ENCODE measurements at regions not wholly inside any gene's neighbourhood (a gene's known extent, or its start where the extent isn't known, plus 50 kb on each side); places are given as distances from the start of the nearest gene placed in this dataset.

- Histone ChIP-seq H4K12ac (ENCODE audit: low read depth, low read length) (no peak overlapping the region), H3K9me3 (ENCODE audit: insufficient read depth, low read depth, low read length) (no peaks in the 10 kb centered on the region), H2AK5ac (ENCODE audit: low read length) (no peak overlapping the region), H2BK120ac (ENCODE audit: insufficient read depth, low read length, poor library complexity) (no peak overlapping the region), H3K18ac (ENCODE audit: low read length) (no peak overlapping the region), H3K4me1 (ENCODE audit: control insufficient read depth in 1 of 2, insufficient read depth in 2 of 2, low read length in 2 of 2) (no peaks in the 10 kb centered on the region), H3K79me2 (ENCODE audit: control insufficient read depth, insufficient read depth, low read length, poor library complexity) (no peaks in the 10 kb centered on the region), H3K27me3 (ENCODE audit: insufficient read depth, low read length) (no peaks in the 10 kb centered on the region), H3K79me1 (ENCODE audit: low read length) (no peaks in the 10 kb centered on the region), H3K4me3 (ENCODE audit: low read depth, low read length) (no peak overlapping the region), H3K4me2 (ENCODE audit: low read length) (no peak overlapping the region), H3K36me3 (ENCODE audit: control insufficient read depth in 1 of 2, insufficient read depth in 2 of 2, low read length in 2 of 2) (no peaks in the 10 kb centered on the region), H3K27ac (ENCODE audit: low read depth, low read length) (no peak overlapping the region), H4K8ac (ENCODE audit: low read depth, low read length) (no peak overlapping the region), H2BK12ac (ENCODE audit: low read length) (no peak overlapping the region), H2AFZ (ENCODE audit: insufficient read depth, low read length, poor library complexity) (no peak overlapping the region), H2BK5ac (ENCODE audit: low read depth, low read length, poor library complexity) (no peak overlapping the region), H3K4ac (ENCODE audit: low read depth, low read length) (no peak overlapping the region), H3K9ac (ENCODE audit: low read length) (no peak overlapping the region), H4K91ac (ENCODE audit: low read depth, low read length) (no peak overlapping the region), H3K14ac (ENCODE audit: low read length) (no peak overlapping the region), H3K23ac (ENCODE audit: low read length) (no peak overlapping the region)
- DNase-seq = no peak
Measured at GRCh38 chr4:58740897-58741296, 1630.7 kb upstream of the IGFBP7 start.

- H3K27ac ChIP-seq (ENCODE audit: low read depth, low read length) = no peak overlapping the region
- no peak overlapping the region for H3K9ac ChIP-seq (ENCODE audit: low read length)
- no peaks in the 10 kb centered on the region for H3K36me3 ChIP-seq (ENCODE audit: control insufficient read depth in 1 of 2, insufficient read depth in 2 of 2, low read length in 2 of 2)
- no peak overlapping the region for H2BK120ac ChIP-seq (ENCODE audit: insufficient read depth, low read length, poor library complexity)
- no peak overlapping the region for H3K4me2 ChIP-seq (ENCODE audit: low read length)
- H2AFZ ChIP-seq (ENCODE audit: insufficient read depth, low read length, poor library complexity) = no peak overlapping the region
- no peak overlapping the region for H3K4ac ChIP-seq (ENCODE audit: low read depth, low read length)
- H2BK12ac ChIP-seq (ENCODE audit: low read length) = no peak overlapping the region
- no peak overlapping the region for H2AK5ac ChIP-seq (ENCODE audit: low read length)
- no peak overlapping the region for H3K18ac ChIP-seq (ENCODE audit: low read length)
- no peak for DNase-seq
- no peaks in the 10 kb centered on the region for H3K79me2 ChIP-seq (ENCODE audit: control insufficient read depth, insufficient read depth, low read length, poor library complexity)
- no peak overlapping the region for H2BK5ac ChIP-seq (ENCODE audit: low read depth, low read length, poor library complexity)
- no CpG with 5 or more reads among the region's 1 CpG for WGBS (ENCODE audit: extremely low coverage, insufficient coverage, insufficient read length)
- no peak overlapping the region for H3K4me3 ChIP-seq (ENCODE audit: low read depth, low read length)
- no peak overlapping the region for H3K23ac ChIP-seq (ENCODE audit: low read length)
- no peak overlapping the region for H4K12ac ChIP-seq (ENCODE audit: low read depth, low read length)
- no peaks in the 10 kb centered on the region for H3K4me1 ChIP-seq (ENCODE audit: control insufficient read depth in 1 of 2, insufficient read depth in 2 of 2, low read length in 2 of 2)
- H4K91ac ChIP-seq (ENCODE audit: low read depth, low read length) = no peak overlapping the region
- H3K9me3 ChIP-seq (ENCODE audit: insufficient read depth, low read depth, low read length) = no peaks in the 10 kb centered on the region
- H3K27me3 ChIP-seq (ENCODE audit: insufficient read depth, low read length) = no peaks in the 10 kb centered on the region
- H3K14ac ChIP-seq (ENCODE audit: low read length) = no peak overlapping the region
- no peak overlapping the region for H4K8ac ChIP-seq (ENCODE audit: low read depth, low read length)
- H3K79me1 ChIP-seq (ENCODE audit: low read length) = no peaks in the 10 kb centered on the region
Measured at GRCh38 chr4:58739275-58739674, 1629.1 kb upstream of the IGFBP7 start.

- no peak overlapping the region for H4K91ac ChIP-seq (ENCODE audit: low read depth, low read length)
- H3K79me1 ChIP-seq (ENCODE audit: low read length) = peaks cover 2% of the 10 kb centered on the region
- H3K23ac ChIP-seq (ENCODE audit: low read length) = no peak overlapping the region
- no peak overlapping the region for H3K4me2 ChIP-seq (ENCODE audit: low read length)
- H4K12ac ChIP-seq (ENCODE audit: low read depth, low read length) = no peak overlapping the region
- H3K18ac ChIP-seq (ENCODE audit: low read length) = no peak overlapping the region
- no peak overlapping the region for H3K9ac ChIP-seq (ENCODE audit: low read length)
- no peaks in the 10 kb centered on the region for H3K4me1 ChIP-seq (ENCODE audit: control insufficient read depth in 1 of 2, insufficient read depth in 2 of 2, low read length in 2 of 2)
- H2AK5ac ChIP-seq (ENCODE audit: low read length) = no peak overlapping the region
- no peak for DNase-seq
- no peak overlapping the region for H2BK120ac ChIP-seq (ENCODE audit: insufficient read depth, low read length, poor library complexity)
- no peak overlapping the region for H2BK5ac ChIP-seq (ENCODE audit: low read depth, low read length, poor library complexity)
- H4K8ac ChIP-seq (ENCODE audit: low read depth, low read length) = no peak overlapping the region
- H3K79me2 ChIP-seq (ENCODE audit: control insufficient read depth, insufficient read depth, low read length, poor library complexity) = no peaks in the 10 kb centered on the region
- no peak overlapping the region for H3K4me3 ChIP-seq (ENCODE audit: low read depth, low read length)
- H3K4ac ChIP-seq (ENCODE audit: low read depth, low read length) = no peak overlapping the region
- H3K36me3 ChIP-seq (ENCODE audit: control insufficient read depth in 1 of 2, insufficient read depth in 2 of 2, low read length in 2 of 2) = no peaks in the 10 kb centered on the region
- H3K9me3 ChIP-seq (ENCODE audit: insufficient read depth, low read depth, low read length) = no peaks in the 10 kb centered on the region
- H2AFZ ChIP-seq (ENCODE audit: insufficient read depth, low read length, poor library complexity) = no peak overlapping the region
- H3K14ac ChIP-seq (ENCODE audit: low read length) = no peak overlapping the region
- no peak overlapping the region for H2BK12ac ChIP-seq (ENCODE audit: low read length)
- H3K27me3 ChIP-seq (ENCODE audit: insufficient read depth, low read length) = no peaks in the 10 kb centered on the region
- no peak overlapping the region for H3K27ac ChIP-seq (ENCODE audit: low read depth, low read length)
Measured at GRCh38 chr4:58738375-58738774, 1628.2 kb upstream of the IGFBP7 start.

GRCh38 chr4:58734030-58734674 lies 1624.0 kb upstream of the IGFBP7 start:
- Histone ChIP-seq H2AK5ac (ENCODE audit: low read length) (no peak overlapping the region), H2AFZ (ENCODE audit: insufficient read depth, low read length, poor library complexity) (no peak overlapping the region), H3K27me3 (ENCODE audit: insufficient read depth, low read length) (no peaks in the 10 kb centered on the region), H3K14ac (ENCODE audit: low read length) (no peak overlapping the region), H2BK120ac (ENCODE audit: insufficient read depth, low read length, poor library complexity) (no peak overlapping the region), H3K27ac (ENCODE audit: low read depth, low read length) (no peak overlapping the region), H2BK12ac (ENCODE audit: low read length) (no peak overlapping the region), H3K79me1 (ENCODE audit: low read length) (peaks cover 2% of the 10 kb centered on the region), H4K91ac (ENCODE audit: low read depth, low read length) (no peak overlapping the region), H3K23ac (ENCODE audit: low read length) (no peak overlapping the region), H3K9me3 (ENCODE audit: insufficient read depth, low read depth, low read length) (no peaks in the 10 kb centered on the region), H3K36me3 (ENCODE audit: control insufficient read depth in 1 of 2, insufficient read depth in 2 of 2, low read length in 2 of 2) (no peaks in the 10 kb centered on the region), H3K9ac (ENCODE audit: low read length) (no peak overlapping the region), H3K4me2 (ENCODE audit: low read length) (no peak overlapping the region), H4K8ac (ENCODE audit: low read depth, low read length) (no peak overlapping the region), H2BK5ac (ENCODE audit: low read depth, low read length, poor library complexity) (peak overlapping the region; percentile 3), H4K12ac (ENCODE audit: low read depth, low read length) (no peak overlapping the region), H3K4me1 (ENCODE audit: control insufficient read depth in 1 of 2, insufficient read depth in 2 of 2, low read length in 2 of 2) (no peaks in the 10 kb centered on the region), H3K4ac (ENCODE audit: low read depth, low read length) (no peak overlapping the region), H3K18ac (ENCODE audit: low read length) (no peak overlapping the region), H3K4me3 (ENCODE audit: low read depth, low read length) (no peak overlapping the region), H3K79me2 (ENCODE audit: control insufficient read depth, insufficient read depth, low read length, poor library complexity) (no peaks in the 10 kb centered on the region)
- WGBS (ENCODE audit: extremely low coverage, insufficient coverage, insufficient read length) = no CpG with 5 or more reads among the region's 1 CpG
- DNase-seq = no peak

Data from trophoblast cell (in vitro differentiated cells and primary cell).